GM12878 (cell line): ENCODE measurements at regions not wholly inside any gene's neighbourhood (a gene's known extent, or its start where the extent isn't known, plus 50 kb on each side); places are given as distances from the start of the nearest gene placed in this dataset.

Source experiments
- ATAC-seq: fragments of 200-7000 bp; cut with Tn5 transposase; 3 replicates; pipeline ENCODE4 v1.9.1; 2020; ENCODE audit warnings: mild to moderate bottlenecking, moderate library complexity
- BruUV-seq: library from RNA; stranded (reverse); fragments of 400-500 nt; replicated peaks from 2 replicates; lab custom pipeline; 2021; lab: Mats Ljungman, UMichigan
- CTCF ChIA-PET: fragments of 300-600 bp; sonication (Branson Sonifier 250); formaldehyde crosslinking; extraction: SDS; loops from one replicate; lab custom pipeline; 2021; ENCODE audit warnings: inconsistent platforms; lab: Yijun Ruan, JAX
- POLR2A ChIA-PET: fragments of 350-600 bp; formaldehyde crosslinking; extraction: SDS; loops from one replicate; lab custom pipeline; 2021; ENCODE audit warnings: inconsistent platforms; lab: Charles Lee
- RAD21 ChIA-PET: fragments of 300-600 bp; sonication (Branson Sonifier 250); formaldehyde crosslinking; loops from one replicate; lab custom pipeline; 2023; ENCODE audit warnings: antibody characterized with exemption; ENCODE audit not compliant: unreplicated experiment; lab: Charles Lee
- SMC1A ChIA-PET: fragments of 300-600 bp; sonication (Branson Sonifier 250); formaldehyde crosslinking; loops from one replicate; lab custom pipeline; 2023; ENCODE audit not compliant: unreplicated experiment, uncharacterized antibody; lab: Charles Lee
- DNase-seq: peaks from one replicate; pipeline ENCODE4 v3.0.0-alpha.2; 2011; ENCODE audit warnings: low read depth, low spot score
- FAIRE-seq: peaks from 3 replicates; lab custom pipeline; 2011; peaks lifted over from hg19 to GRCh38; lab: Jason Lieb, UNC
- H2AFZ ChIP-seq: 2 replicates; pipeline ENCODE4 v1.6.0; 2011; ENCODE audit warnings: low read depth, low read length, control low read depth; ENCODE audit not compliant: control insufficient read depth
- H3K27ac ChIP-seq: 2 replicates; pipeline ENCODE4 v1.5.1; 2011; ENCODE audit warnings: control low read depth; ENCODE audit not compliant: control insufficient read depth, insufficient read depth
- H3K27me3 ChIP-seq, 2 experiments: replicated peaks in 1 of 2; 2 replicates each; pipeline versions ENCODE4 v1.6.0 to v1.6.1; 2011; ENCODE audit warnings: low read length in 1 of 2; ENCODE audit not compliant: control insufficient read depth in 2 of 2, insufficient read depth in 2 of 2
- H3K36me3 ChIP-seq, 2 experiments: 2 replicates each; pipeline ENCODE4 v1.5.1; 2011; ENCODE audit warnings: low read length in 1 of 2; ENCODE audit not compliant: control insufficient read depth in 2 of 2, insufficient read depth in 2 of 2
- H3K4me1 ChIP-seq: 2 replicates; pipeline ENCODE4 v1.6.1; 2011; ENCODE audit warnings: mild to moderate bottlenecking, low read length, moderate library complexity, mixed read lengths; ENCODE audit not compliant: control insufficient read depth, insufficient read depth
- H3K4me2 ChIP-seq: 2 replicates; pipeline ENCODE4 v1.6.0; 2011; ENCODE audit warnings: control low read depth; ENCODE audit not compliant: control insufficient read depth, insufficient read depth
- H3K4me3 ChIP-seq: fragments of 200-600 bp; sonication (generic); 2 replicates; pipeline ENCODE4 v1.5.1; 2016
- H3K79me2 ChIP-seq: 2 replicates; pipeline ENCODE4 v1.6.0; 2011; ENCODE audit warnings: low read length; ENCODE audit not compliant: control insufficient read depth, insufficient read depth
- H3K9ac ChIP-seq: 2 replicates; pipeline ENCODE4 v1.8.0; 2011; ENCODE audit warnings: low read length, control low read depth, mixed read lengths; ENCODE audit not compliant: control insufficient read depth, insufficient read depth
- H3K9me3 ChIP-seq: replicated peaks from 3 replicates; pipeline ENCODE4 v1.5.1; 2011; ENCODE audit warnings: mild to moderate bottlenecking, low read length; ENCODE audit not compliant: control insufficient read depth, insufficient read depth
- H4K20me1 ChIP-seq: 2 replicates; pipeline ENCODE4 v1.6.0; 2011; ENCODE audit not compliant: control insufficient read depth, insufficient read depth
- CREB1 ChIP-seq: IDR thresholded peaks from 2 replicates; pipeline ENCODE4 v1.6.1; 2012; ENCODE audit warnings: low read depth, mild to moderate bottlenecking, inconsistent platforms
- HDAC2 ChIP-seq: fragments of 200-600 bp; sonication (generic); IDR thresholded peaks from 2 replicates; pipeline ENCODE4 v1.6.1; 2017
- HDGF ChIP-seq: fragments of 450-650 bp; IDR thresholded peaks from 2 replicates; pipeline ENCODE4 v1.6.1; 2016; ENCODE audit warnings: antibody characterized with exemption
- JUND ChIP-seq: IDR thresholded peaks from 2 replicates; pipeline ENCODE4 v1.6.1; 2012; ENCODE audit warnings: low read depth, mild to moderate bottlenecking, low read length, improper control_type of control experiment, moderate library complexity
- MXI1 ChIP-seq: fragments of 150-350 bp; IDR thresholded peaks from 2 replicates; pipeline ENCODE4 v1.6.1; 2011; ENCODE audit warnings: low read depth, mild to moderate bottlenecking, inconsistent platforms, low read length, improper control_type of control experiment
- NFYA ChIP-seq: IDR thresholded peaks from 2 replicates; pipeline ENCODE4 v1.6.1; 2011; ENCODE audit warnings: low read depth, mild to moderate bottlenecking, low read length, improper control_type of control experiment, borderline replicate concordance
- STAT1 ChIP-seq: fragments of 450-650 bp; conservative IDR thresholded peaks from 2 replicates; pipeline ENCODE4 v1.6.1; 2014; ENCODE audit warnings: antibody characterized with exemption, mild to moderate bottlenecking
- TBL1XR1 ChIP-seq: IDR thresholded peaks from 2 replicates; pipeline ENCODE4 v1.6.1; 2012; ENCODE audit warnings: low read depth, low read length, improper control_type of control experiment
- WGBS: methylation state at CpG from one replicate; pipeline ENCODE4 v1.1.6; 2016; ENCODE audit warnings: low lambda C conversion rate; ENCODE audit not compliant: insufficient replicate concordance, insufficient coverage; ENCODE audit errors: missing lambda C conversion rate; 5-methylcytosine and 5-hydroxymethylcytosine counted together
- in situ Hi-C: fragments of 300-500 bp; cut with MboI; formaldehyde crosslinking; loops from 9 replicates; pipeline ENCODE4 v1.14.3; 2018; ENCODE audit warnings: mixed read lengths
- intact Hi-C: fragments of 100-400 bp; cut with micrococcal nuclease; formaldehyde crosslinking; loops from one replicate; pipeline ENCODE4 v1.14.2; 2022; ENCODE audit not compliant: unreplicated experiment
- TF ChIP-seq, protein P1 (sequence below): fragments of 450-650 bp; IDR thresholded peaks from 2 replicates; pipeline ENCODE4 v1.6.1; 2017; ENCODE audit warnings: mild to moderate bottlenecking, moderate library complexity
- TF ChIP-seq, protein P2 (sequence below): IDR thresholded peaks from 2 replicates; pipeline ENCODE4 v1.6.1; 2012; ENCODE audit warnings: low read depth, low read length, improper control_type of control experiment
- TF ChIP-seq, protein P3 (sequence below): fragments of 450-650 bp; IDR thresholded peaks from 2 replicates; pipeline ENCODE4 v1.6.1; 2017; ENCODE audit warnings: mild to moderate bottlenecking

DNA sequence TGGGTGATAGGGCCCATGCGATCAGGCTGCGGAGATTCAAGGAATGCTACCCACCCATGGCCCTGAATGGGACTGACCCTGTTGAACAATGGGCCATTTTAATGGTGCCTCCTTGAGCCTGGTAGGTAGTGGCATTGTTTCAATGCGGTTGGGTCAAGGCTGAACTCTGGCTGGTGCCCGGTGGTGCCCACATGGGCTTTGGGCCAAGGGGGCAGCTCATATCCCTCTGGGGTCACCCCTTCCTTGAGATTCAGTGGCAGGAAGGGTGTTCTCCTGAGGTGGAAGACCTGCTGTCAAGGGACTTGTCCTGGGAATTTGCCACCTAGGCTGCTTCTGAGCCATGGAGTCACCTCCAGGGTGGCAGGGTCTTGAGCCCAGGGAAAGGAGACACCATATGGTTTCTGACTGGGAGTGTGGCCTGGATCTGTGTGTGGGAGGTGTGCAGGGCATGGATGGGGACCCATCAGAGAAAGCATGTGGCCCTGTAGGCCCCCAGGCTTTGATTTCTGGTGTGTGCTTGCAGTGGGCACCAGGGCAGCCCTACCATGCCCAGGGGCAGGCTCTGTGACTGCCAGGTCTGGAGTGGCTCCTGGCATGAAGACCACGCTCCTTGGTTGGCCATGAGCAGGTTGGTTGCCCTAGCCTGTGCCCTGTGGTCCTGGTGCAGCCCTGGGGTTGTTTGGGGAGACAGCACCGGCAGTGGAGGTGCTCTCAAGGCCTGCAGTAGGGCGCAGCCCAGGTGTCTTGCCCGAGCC, 199.9 kb downstream of the UBE3A start (continued):
- TF ChIP-seq, protein P1, sequence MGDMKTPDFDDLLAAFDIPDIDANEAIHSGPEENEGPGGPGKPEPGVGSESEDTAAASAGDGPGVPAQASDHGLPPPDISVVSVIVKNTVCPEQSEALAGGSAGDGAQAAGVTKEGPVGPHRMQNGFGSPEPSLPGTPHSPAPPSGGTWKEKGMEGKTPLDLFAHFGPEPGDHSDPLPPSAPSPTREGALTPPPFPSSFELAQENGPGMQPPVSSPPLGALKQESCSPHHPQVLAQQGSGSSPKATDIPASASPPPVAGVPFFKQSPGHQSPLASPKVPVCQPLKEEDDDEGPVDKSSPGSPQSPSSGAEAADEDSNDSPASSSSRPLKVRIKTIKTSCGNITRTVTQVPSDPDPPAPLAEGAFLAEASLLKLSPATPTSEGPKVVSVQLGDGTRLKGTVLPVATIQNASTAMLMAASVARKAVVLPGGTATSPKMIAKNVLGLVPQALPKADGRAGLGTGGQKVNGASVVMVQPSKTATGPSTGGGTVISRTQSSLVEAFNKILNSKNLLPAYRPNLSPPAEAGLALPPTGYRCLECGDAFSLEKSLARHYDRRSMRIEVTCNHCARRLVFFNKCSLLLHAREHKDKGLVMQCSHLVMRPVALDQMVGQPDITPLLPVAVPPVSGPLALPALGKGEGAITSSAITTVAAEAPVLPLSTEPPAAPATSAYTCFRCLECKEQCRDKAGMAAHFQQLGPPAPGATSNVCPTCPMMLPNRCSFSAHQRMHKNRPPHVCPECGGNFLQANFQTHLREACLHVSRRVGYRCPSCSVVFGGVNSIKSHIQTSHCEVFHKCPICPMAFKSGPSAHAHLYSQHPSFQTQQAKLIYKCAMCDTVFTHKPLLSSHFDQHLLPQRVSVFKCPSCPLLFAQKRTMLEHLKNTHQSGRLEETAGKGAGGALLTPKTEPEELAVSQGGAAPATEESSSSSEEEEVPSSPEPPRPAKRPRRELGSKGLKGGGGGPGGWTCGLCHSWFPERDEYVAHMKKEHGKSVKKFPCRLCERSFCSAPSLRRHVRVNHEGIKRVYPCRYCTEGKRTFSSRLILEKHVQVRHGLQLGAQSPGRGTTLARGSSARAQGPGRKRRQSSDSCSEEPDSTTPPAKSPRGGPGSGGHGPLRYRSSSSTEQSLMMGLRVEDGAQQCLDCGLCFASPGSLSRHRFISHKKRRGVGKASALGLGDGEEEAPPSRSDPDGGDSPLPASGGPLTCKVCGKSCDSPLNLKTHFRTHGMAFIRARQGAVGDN, result no peak
- TF ChIP-seq NFYA (no peak), HDGF (no peak), HDAC2 (no peak), MXI1 (no peak)
- TF ChIP-seq, protein P2, sequence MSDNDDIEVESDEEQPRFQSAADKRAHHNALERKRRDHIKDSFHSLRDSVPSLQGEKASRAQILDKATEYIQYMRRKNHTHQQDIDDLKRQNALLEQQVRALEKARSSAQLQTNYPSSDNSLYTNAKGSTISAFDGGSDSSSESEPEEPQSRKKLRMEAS, result no peak

DNA sequence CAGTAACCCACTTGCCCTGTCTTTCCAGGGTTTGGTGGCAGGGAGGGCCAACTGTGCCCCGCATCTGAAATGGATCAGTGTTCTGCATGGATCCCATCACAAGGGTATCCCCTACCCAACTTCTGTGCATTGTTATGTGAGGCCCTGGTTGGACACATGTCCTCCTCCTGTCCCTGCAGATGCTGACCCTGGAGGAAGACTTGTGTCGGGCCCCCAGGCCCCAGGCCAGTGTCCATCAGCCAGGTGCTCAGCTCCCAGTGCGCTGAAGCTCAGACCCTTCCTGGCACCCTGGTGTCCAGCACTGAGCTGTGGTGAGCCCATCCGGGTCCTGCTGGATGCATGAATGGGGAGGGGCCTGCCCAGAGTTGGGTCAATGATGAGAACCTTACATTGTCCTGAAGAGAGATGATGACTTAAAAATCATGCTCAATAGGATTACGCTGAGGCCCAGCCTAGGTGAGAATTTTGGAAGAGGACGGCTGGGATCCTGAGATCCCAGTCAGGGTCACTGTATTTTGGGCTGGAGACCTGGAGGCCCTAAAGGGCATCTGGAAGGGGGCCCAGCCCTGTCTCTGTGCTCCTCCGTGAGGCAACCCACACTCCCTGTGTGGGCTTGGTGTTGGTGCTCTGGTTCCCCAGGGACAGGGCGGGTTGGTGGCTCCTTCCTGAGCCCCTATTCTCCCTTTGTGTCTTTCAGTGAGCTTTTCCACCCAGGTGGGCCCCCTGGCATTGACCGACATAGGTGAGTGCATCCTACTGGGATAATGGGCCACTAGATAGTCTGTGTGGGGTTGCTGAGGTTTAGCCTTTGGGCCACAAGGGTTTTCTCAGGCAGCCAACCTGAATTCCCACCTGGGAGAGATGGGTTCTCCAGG, 199.1 kb downstream of the UBE3A start:
- RAD21 ChIA-PET, result no interaction called here
- H3K4me2 ChIP-seq, result no peak overlapping the region
- H3K9ac ChIP-seq, result no peak overlapping the region
- H3K4me1 ChIP-seq, result no peaks in the 10 kb centered on the region
- no peak for DNase-seq
- no TSS peak for BruUV-seq
- SMC1A ChIA-PET, result no interaction called here
- no peak overlapping the region for H3K27ac ChIP-seq
- in situ Hi-C loops (no loop called here), intact Hi-C loops (no loop called here)
- ATAC-seq, result no peak
- H3K9me3 ChIP-seq, result no peaks in the 10 kb centered on the region; the same call in 2 of the 3 replicates
- TF ChIP-seq HDGF, result no peak
- TF ChIP-seq, protein P3, sequence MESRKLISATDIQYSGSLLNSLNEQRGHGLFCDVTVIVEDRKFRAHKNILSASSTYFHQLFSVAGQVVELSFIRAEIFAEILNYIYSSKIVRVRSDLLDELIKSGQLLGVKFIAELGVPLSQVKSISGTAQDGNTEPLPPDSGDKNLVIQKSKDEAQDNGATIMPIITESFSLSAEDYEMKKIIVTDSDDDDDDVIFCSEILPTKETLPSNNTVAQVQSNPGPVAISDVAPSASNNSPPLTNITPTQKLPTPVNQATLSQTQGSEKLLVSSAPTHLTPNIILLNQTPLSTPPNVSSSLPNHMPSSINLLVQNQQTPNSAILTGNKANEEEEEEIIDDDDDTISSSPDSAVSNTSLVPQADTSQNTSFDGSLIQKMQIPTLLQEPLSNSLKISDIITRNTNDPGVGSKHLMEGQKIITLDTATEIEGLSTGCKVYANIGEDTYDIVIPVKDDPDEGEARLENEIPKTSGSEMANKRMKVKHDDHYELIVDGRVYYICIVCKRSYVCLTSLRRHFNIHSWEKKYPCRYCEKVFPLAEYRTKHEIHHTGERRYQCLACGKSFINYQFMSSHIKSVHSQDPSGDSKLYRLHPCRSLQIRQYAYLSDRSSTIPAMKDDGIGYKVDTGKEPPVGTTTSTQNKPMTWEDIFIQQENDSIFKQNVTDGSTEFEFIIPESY, result no peak
- no peak for TF ChIP-seq CREB1
- TF ChIP-seq TBL1XR1, result no peak
- TF ChIP-seq STAT1, result no peak
- TF ChIP-seq JUND, result no peak
- no peaks in the 10 kb centered on the region for H3K27me3 ChIP-seq
- POLR2A ChIA-PET, result no interaction called here
- H2AFZ ChIP-seq, result no peak overlapping the region
- FAIRE-seq, result no peak
- no peaks in the 10 kb centered on the region for H3K79me2 ChIP-seq
- no peaks in the 10 kb centered on the region for H4K20me1 ChIP-seq
- CTCF ChIA-PET, result no interaction called here
- WGBS, result 45% methylated on average over 9 of the region's 9 CpGs
- no peak overlapping the region for H3K4me3 ChIP-seq
- H3K36me3 ChIP-seq, result no peaks in the 10 kb centered on the region
